Choroid plexus epithelial cell (primary cell): ENCODE measurements at regions not wholly inside any gene's neighbourhood (a gene's known extent, or its start where the extent isn't known, plus 50 kb on each side); places are given as distances from the start of the nearest gene placed in this dataset.

ENCODE experiments used
- DNase-seq: peaks from one replicate; pipeline ENCODE4 v3.0.0-alpha.2; 2010; ENCODE audit warnings: low read depth
- H3K4me3 ChIP-seq: 2 replicates; pipeline ENCODE4 v1.5.1; 2011; ENCODE audit warnings: low read depth, mild to moderate bottlenecking, control low read depth, low read length, moderate library complexity
- TF ChIP-seq, protein P1 (sequence below): conservative IDR thresholded peaks from 2 replicates; pipeline ENCODE4 v1.5.1; 2011; ENCODE audit warnings: low read depth, mild to moderate bottlenecking, control low read depth, inconsistent platforms, low read length, moderate library complexity

DNA sequence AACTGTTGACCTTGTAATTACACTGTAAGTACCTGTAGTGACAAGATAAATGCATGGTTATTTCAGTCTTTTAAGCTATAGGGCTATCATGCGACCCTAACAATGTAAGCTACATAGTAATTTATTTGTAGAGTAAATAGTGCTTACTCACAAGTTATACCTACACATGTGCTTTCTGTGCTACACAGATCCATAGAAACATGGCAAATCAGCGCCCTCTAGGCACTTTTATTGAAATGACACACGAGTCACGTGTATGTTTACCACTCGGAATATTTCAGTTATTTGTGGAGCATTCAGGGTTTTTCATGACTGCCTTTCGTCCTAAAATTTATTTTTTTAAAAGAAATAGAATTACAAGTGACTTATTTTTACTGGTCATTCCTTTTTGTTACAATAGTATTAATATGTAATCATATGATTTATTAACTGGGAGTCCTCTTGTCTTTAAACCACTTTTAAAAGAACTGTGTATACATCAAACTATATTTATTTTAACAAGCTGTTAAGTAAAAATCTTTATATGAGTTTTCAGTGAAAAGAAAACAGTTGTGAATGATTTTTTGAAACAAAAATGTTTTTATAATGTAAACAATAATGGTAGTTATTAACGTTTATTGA is 1242.3 kb upstream of the WWC1 start:
- TF ChIP-seq, protein P1, sequence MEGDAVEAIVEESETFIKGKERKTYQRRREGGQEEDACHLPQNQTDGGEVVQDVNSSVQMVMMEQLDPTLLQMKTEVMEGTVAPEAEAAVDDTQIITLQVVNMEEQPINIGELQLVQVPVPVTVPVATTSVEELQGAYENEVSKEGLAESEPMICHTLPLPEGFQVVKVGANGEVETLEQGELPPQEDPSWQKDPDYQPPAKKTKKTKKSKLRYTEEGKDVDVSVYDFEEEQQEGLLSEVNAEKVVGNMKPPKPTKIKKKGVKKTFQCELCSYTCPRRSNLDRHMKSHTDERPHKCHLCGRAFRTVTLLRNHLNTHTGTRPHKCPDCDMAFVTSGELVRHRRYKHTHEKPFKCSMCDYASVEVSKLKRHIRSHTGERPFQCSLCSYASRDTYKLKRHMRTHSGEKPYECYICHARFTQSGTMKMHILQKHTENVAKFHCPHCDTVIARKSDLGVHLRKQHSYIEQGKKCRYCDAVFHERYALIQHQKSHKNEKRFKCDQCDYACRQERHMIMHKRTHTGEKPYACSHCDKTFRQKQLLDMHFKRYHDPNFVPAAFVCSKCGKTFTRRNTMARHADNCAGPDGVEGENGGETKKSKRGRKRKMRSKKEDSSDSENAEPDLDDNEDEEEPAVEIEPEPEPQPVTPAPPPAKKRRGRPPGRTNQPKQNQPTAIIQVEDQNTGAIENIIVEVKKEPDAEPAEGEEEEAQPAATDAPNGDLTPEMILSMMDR: peak; percentile 38
- DNase-seq: peak; percentile 45
- H3K4me3 ChIP-seq: no peak overlapping the region

DNA sequence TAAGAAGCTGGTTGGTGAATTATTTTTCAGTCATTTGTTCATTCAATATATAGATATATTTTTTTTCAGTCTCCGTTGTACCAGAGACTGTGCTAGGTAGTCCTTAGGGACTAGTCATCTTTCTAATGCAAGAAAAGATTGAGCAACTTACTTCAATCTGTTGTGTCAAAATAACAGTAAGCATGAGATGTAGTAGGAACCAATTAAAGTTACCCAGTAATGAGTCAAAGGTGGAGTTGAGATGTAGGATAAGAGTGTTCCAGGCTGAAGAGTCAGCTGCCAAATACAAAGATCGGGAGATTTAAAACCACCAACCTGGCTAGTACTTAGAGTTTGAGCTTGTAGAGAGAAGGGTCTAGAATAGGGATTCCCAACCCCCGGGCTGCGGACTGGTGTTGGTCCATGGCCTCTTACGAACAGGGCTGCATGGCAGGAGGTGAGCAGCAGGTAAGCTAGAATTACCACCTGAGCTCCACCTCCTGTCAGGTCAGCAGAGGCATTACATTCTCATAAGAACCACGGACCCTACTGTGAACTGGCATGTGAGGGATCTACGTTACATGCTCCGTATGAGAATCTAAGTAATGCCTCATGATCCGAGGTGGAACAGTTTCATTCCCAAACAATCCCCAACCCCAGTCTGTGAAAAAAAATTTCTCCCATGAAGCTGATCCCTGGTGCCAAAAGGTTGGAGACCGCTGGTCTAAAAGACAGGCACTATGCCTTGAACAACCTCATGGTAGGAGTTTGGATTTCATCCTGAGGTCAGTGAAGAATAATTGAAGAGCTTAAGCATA is 1241.5 kb upstream of the WWC1 start:
- TF ChIP-seq, protein P1: no peak
- DNase-seq: no peak
- H3K4me3 ChIP-seq: no peak overlapping the region

DNA sequence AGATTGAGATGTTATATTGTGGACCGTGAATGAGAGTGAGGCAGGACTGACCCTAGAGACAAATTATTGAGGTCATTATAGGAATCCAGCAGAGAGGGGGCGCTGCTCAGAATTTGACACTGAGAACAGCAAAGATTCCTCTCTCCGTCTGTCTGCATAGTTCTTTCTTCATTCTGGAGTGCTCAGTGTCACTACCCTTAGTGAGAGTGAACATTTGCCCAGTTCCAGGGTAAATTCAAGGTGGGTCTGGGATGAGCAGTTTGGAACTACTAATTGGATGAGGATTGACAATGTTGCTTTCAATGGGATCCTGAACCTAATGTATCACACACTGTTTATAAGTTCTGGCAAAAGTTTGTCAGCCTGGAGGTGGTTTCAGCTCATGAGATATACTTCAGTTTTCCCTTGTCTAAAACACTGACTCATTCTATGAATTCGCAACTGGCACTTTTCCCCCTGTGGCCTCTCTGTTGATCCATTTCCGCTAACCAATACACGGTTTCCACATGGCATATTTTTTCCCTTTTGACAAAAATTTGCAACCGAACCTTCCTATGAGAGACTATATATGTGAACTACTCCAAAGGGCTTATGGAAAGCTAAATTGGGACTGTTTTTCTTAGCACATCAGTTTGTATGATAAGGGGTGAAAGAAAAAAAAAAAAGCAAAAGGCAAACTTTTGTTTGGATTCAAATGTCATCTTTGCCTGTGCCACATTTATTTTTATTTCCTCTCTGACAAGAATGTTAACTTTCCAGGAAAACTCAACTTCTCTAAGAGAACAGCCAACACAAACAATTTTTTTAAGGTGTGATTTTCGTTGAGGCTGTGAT is 1240.7 kb upstream of the WWC1 start:
- TF ChIP-seq, protein P1: no peak
- no peak overlapping the region for H3K4me3 ChIP-seq
- DNase-seq: peak; percentile 2

DNA sequence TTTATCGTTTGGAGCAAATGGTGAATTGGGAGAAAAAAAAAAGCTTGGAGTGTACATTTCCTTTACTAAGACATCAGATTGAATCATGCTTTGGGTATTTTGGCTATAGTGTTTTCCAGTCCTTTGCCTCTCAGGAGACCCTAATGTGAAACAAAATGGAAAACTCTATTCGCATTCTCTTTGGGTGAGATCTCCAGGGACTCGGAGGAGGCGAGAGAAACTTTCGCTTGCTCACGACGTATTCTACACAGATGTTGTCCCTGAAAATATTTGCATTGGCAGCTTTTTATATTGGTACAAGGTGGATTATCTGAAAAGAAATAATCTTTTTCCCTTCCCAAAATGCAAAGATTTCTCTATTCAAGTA is 1240.1 kb upstream of the WWC1 start:
- no peak for DNase-seq
- no peak overlapping the region for H3K4me3 ChIP-seq
- TF ChIP-seq, protein P1: no peak

DNA sequence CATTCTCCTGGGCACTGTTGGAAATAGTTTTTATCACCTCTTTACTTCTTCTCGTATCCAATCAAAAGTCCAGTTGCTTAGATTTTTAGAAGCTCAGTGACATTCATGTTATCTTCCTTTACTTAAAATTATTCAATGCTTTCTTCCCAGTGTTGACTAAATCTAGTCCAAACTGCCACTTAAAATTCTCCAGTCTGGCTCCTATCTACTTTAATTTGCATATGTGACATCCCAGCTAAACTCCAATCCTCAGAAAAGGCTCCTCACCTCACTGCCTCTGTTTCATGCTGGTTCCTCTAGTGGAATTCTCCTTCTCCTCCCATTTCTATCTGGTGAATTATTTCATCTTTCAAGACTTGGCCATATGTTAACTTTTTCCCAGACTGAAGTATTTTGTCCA is 1238.7 kb upstream of the WWC1 start:
- no peak overlapping the region for H3K4me3 ChIP-seq
- no peak for DNase-seq
- TF ChIP-seq, protein P1: no peak

DNA sequence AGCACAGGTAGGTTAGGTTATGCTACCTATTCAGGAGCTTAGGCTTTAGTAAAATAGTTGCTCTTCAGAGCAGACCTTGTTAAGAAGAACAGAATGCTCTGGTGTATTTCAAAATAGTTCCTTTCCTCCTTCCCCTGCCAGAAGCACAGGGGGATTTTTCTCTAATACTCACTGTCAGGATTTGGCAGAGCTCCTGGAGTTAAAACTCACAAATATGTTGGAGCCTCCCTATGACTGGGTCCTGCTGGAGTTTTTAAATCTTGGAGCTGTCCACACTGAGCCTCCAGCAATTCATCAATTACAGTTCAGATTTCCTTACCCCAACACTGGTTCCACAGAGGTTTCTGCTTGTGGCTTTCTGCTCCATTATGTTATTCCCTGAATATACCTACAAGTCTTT is 1233.8 kb upstream of the WWC1 start:
- DNase-seq: peak; percentile 1

More for the DNA sequence above, 1233.8 kb upstream of the WWC1 start:
- TF ChIP-seq, protein P1: no peak
- H3K4me3 ChIP-seq: no peak overlapping the region
